MCF 10A (cell line): ENCODE measurements at regions not wholly inside any gene's neighbourhood (a gene's known extent, or its start where the extent isn't known, plus 50 kb on each side); places are given as distances from the start of the nearest gene placed in this dataset.

Source experiments
- BruUV-seq: library from RNA; stranded (reverse); fragments of 400-500 nt; replicated peaks from 2 replicates; lab custom pipeline; 2021; lab: Mats Ljungman, UMichigan
- CTCF ChIA-PET: fragments of 300-600 bp; sonication (Branson Sonifier 250); formaldehyde crosslinking; extraction: SDS; loops from one replicate; lab custom pipeline; 2021; ENCODE audit warnings: antibody characterized with exemption, inconsistent platforms; lab: Yijun Ruan, JAX
- POLR2A ChIA-PET: fragments of 300-600, 350-650 bp; sonication (Branson Sonifier 250); formaldehyde crosslinking; extraction: SDS; loops from one replicate; lab custom pipeline; 2020; ENCODE audit warnings: antibody characterized with exemption, inconsistent platforms; lab: Yijun Ruan, JAX
- DNase-seq: peaks from one replicate; pipeline ENCODE4 v3.0.0-alpha.2; 2018; ENCODE audit not compliant: unreplicated experiment
- H3K27ac Mint-ChIP-seq: one replicate; pipeline ENCODE4 v1.8.0; 2022; ENCODE audit warnings: mild to moderate bottlenecking, low read depth, mixed read lengths; ENCODE audit not compliant: unreplicated experiment
- H3K27me3 Mint-ChIP-seq: one replicate; pipeline ENCODE4 v1.8.0; 2022; ENCODE audit warnings: mixed read lengths; ENCODE audit not compliant: insufficient read depth, unreplicated experiment
- H3K36me3 Mint-ChIP-seq: one replicate; pipeline ENCODE4 v1.8.0; 2022; ENCODE audit warnings: mild to moderate bottlenecking, moderate library complexity, mixed read lengths; ENCODE audit not compliant: insufficient read depth, unreplicated experiment
- H3K4me1 Mint-ChIP-seq: one replicate; pipeline ENCODE4 v1.8.0; 2022; ENCODE audit warnings: mixed read lengths; ENCODE audit not compliant: insufficient read depth, unreplicated experiment
- H3K4me3 Mint-ChIP-seq: one replicate; pipeline ENCODE4 v1.8.0; 2022; ENCODE audit warnings: mild to moderate bottlenecking, moderate library complexity, mixed read lengths; ENCODE audit not compliant: unreplicated experiment
- H3K9me3 Mint-ChIP-seq: one replicate; pipeline ENCODE4 v1.8.0; 2022; ENCODE audit warnings: mixed read lengths; ENCODE audit not compliant: unreplicated experiment
- CTCF ChIP-seq: fragments of 200-600 bp; IDR thresholded peaks from one replicate; pipeline ENCODE4 v1.8.0; 2022; ENCODE audit warnings: antibody characterized with exemption, mild to moderate bottlenecking; ENCODE audit not compliant: unreplicated experiment
- intact Hi-C: fragments of 100-400 bp; cut with micrococcal nuclease; formaldehyde crosslinking; loops from 2 replicates; pipeline ENCODE4 v1.14.1; 2022

DNA sequence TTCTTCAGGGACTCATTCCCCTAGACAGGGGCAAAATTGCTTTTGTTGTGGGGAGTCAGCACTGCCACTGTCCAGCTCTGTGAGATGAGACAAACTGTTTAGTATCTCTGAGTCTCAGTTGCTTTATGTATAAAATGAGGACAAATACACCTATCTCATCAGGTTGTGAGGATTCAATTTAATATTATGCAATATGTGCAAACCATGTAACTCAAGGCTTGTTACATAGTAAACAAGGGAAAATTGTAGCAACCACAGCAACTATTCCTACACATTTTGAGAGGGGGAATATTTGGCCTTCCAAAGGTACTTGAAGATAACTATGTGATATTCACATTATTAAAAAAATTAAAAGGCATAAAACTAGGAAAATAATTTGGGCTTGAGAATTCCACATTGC, 411.9 kb upstream of the SLC30A5 start:
- H3K4me3 Mint-ChIP-seq: no peak overlapping the region
- H3K27me3 Mint-ChIP-seq: no peaks in the 10 kb centered on the region
- peaks cover 10% of the 10 kb centered on the region for H3K4me1 Mint-ChIP-seq
- no TSS peak for BruUV-seq
- POLR2A ChIA-PET: interaction anchor here (0.6 kb wide), 1 partner anchor 1341 kb away, joined by 3 read pairs; no protein-coding TSS in a partner anchor
- intact Hi-C loops: no loop called here
- no peaks in the 10 kb centered on the region for H3K36me3 Mint-ChIP-seq
- peaks cover 6% of the 10 kb centered on the region for H3K9me3 Mint-ChIP-seq
- H3K27ac Mint-ChIP-seq: no peak overlapping the region
- CTCF ChIA-PET: interaction anchor here (0.8 to 1.0 kb wide), 2 partner anchors 130 to 1516 kb away, joined by 3 read pairs; no protein-coding TSS in a partner anchor
- no peak for DNase-seq
- TF ChIP-seq CTCF: no peak

- intact Hi-C loops: loop anchor here (1.0 kb wide), 1 partner anchor 394 kb away; no protein-coding TSS in a partner anchor
- POLR2A ChIA-PET: interaction anchor here (0.6 to 1.1 kb wide), 3 partner anchors 24 to 1342 kb away, joined by 3 to 6 read pairs (median 3); no protein-coding TSS in a partner anchor
- CTCF ChIA-PET: no interaction called here
- H3K27me3 Mint-ChIP-seq: no peaks in the 10 kb centered on the region
- DNase-seq: no peak
- no peak for TF ChIP-seq CTCF
- H3K36me3 Mint-ChIP-seq: no peaks in the 10 kb centered on the region
- peaks cover 10% of the 10 kb centered on the region for H3K4me1 Mint-ChIP-seq
- H3K27ac Mint-ChIP-seq: no peak overlapping the region
- BruUV-seq: no TSS peak
- no peak overlapping the region for H3K4me3 Mint-ChIP-seq
- H3K9me3 Mint-ChIP-seq: peaks cover 6% of the 10 kb centered on the region
Observed at GRCh38 chr5:68682400-68683160, 411.2 kb upstream of the SLC30A5 start.

- peaks cover 6% of the 10 kb centered on the region for H3K9me3 Mint-ChIP-seq
- CTCF ChIA-PET: interaction anchor here (0.5 to 1.0 kb wide), 2 partner anchors 11 to 35 kb away, joined by 3 read pairs; no protein-coding TSS in a partner anchor
- H3K4me1 Mint-ChIP-seq: peaks cover 10% of the 10 kb centered on the region
- intact Hi-C loops: loop anchor here (1.0 kb wide), 1 partner anchor 395 kb away; no protein-coding TSS in a partner anchor
- BruUV-seq: no TSS peak
- TF ChIP-seq CTCF: no peak
- H3K36me3 Mint-ChIP-seq: no peaks in the 10 kb centered on the region
- POLR2A ChIA-PET: interaction anchor here (0.6 to 1.6 kb wide), 5 partner anchors 25 to 445 kb away, joined by 3 to 6 read pairs (median 3); no protein-coding TSS in a partner anchor
- DNase-seq: peak; percentile 84
- H3K27ac Mint-ChIP-seq: no peak overlapping the region
- H3K4me3 Mint-ChIP-seq: no peak overlapping the region
- no peaks in the 10 kb centered on the region for H3K27me3 Mint-ChIP-seq
Observed at GRCh38 chr5:68683632-68684036, 410.2 kb upstream of the SLC30A5 start.

GRCh38 chr5:68685863-68686262, 408.0 kb upstream of the SLC30A5 start:
- no peaks in the 10 kb centered on the region for H3K27me3 Mint-ChIP-seq
- no TSS peak for BruUV-seq
- no peak overlapping the region for H3K27ac Mint-ChIP-seq
- H3K4me3 Mint-ChIP-seq: no peak overlapping the region
- ChIA-PET POLR2A (no interaction called here), CTCF (no interaction called here)
- DNase-seq: no peak
- no peak for TF ChIP-seq CTCF
- H3K9me3 Mint-ChIP-seq: peaks cover 8% of the 10 kb centered on the region
- intact Hi-C loops: no loop called here
- H3K4me1 Mint-ChIP-seq: peaks cover 10% of the 10 kb centered on the region
- H3K36me3 Mint-ChIP-seq: no peaks in the 10 kb centered on the region
